ENCODE measurements at regions not wholly inside any gene's neighbourhood (a gene's known extent, or its start where the extent isn't known, plus 50 kb on each side); places are given as distances from the start of the nearest gene placed in this dataset.

GRCh38 chr12:94700662-94701061 is 50.3 kb upstream of the TMCC3 start:
- Histone ChIP-seq H3K4me1 (peaks cover 13 to 30% of the 10 kb centered on the region in 2 donors), H3K27ac (no peak overlapping the region), H3K9me3 (no peaks in the 10 kb centered on the region), H3K27me3 (no peaks in the 10 kb centered on the region), H3K36me3 (no peaks in the 10 kb centered on the region), H3K4me3 (replicated peaks in 1 of 3) (no peak overlapping the region)
- 97 to 98% methylated on average over 2 of the region's 2 CpGs for WGBS, 2 donors
- DNase-seq = no peak
- no peak for TF ChIP-seq POLR2A (IDR thresholded peaks at IDR 0.05)
- no peak for TF ChIP-seq CTCF (IDR thresholded peaks at IDR 0.05)
- intact Hi-C loops (cut with DNase I) = no loop called here

MicroRNA genes in the stretch of these regions (microRNA counts, 767-probe panel; counts per million panel counts)
- 0 counts per million in 2 donors for microRNA hsa-miR-492
